NCI-H460 (cell line): ENCODE measurements at regions not wholly inside any gene's neighbourhood (a gene's known extent, or its start where the extent isn't known, plus 50 kb on each side); places are given as distances from the start of the nearest gene placed in this dataset.

Source experiments
- DNase-seq: peaks from one replicate; pipeline ENCODE4 v3.0.0-alpha.2; 2016; ENCODE audit warnings: low read depth; ENCODE audit errors: extremely low read depth

DNA sequence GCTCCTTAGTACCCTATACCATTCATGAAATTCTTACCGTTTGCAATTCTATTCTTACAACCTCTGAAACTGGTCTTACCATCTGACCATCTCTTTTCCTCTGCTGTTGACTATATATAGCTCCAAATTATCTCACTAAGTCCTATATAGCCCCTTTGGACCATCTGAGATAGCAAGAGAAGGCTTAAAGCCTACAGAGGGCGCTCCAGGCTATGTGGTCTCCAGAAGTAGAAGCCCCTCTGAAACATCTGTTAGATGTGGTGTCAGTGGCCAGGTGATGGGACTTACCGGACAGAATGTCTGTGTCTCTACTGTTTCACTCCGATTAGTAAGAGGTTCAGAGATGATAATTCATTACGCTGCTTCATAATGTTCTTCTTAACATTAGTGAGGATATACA lies 140.7 kb upstream of the BMP2 start:
- DNase-seq: no peak

DNA sequence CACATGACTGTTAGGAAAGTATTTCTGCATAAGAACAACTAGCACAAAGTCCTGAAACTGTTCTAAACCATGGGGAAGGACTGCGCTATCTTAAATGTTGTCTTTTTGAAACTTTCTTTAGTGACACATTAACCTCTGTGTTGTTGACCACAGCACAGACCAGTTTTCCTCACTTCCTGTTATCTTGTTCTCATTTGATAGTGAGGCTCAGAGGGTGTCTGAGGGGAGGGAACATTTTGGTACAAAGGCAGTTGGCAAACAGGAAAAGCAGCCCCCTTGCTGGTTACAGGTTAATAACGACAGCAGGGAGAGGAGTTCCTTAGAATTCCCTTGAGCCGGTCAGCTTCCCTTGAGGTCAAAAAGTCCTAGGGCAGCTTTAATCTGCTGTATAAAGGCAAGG lies 143.5 kb upstream of the BMP2 start:
- no peak for DNase-seq

DNA sequence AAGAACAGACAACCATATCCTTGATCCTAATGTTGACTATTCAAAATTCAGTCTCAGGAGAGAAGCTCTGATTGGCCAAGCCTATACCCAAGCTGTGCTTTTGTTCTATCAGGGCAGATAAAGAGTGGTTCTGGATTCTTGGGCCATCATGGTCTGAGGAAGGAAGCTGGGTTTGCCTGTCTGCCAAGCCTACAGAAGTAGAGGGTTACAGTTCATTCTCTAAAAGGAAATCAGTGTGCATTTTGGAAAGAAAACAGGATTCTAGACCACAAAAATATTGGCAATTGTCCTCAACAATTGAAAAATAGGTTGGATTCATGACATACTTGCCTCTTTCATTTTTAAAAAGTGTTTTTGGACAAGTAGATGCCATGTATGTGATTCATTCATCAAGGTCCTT lies 145.4 kb upstream of the BMP2 start:
- DNase-seq: no peak

DNA sequence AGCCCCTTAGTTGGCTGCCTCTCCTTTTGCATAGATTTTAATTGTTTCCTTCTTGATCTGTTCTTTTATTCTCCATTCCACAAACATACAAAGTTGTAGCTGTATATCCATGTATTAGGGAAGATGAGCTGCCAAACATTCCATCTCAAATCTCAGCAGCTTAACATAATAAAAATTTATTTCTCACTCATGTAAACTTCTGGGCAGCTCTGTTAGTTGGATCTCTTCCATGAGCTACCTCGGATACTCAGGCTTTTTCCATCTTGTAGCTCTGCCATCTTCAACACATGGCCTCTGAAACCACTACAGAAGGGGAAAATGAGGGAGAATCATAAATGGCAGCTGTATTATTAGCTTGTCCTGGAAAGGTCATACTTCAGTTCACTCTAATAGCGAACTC lies 149.4 kb upstream of the BMP2 start:
- no peak for DNase-seq

DNA sequence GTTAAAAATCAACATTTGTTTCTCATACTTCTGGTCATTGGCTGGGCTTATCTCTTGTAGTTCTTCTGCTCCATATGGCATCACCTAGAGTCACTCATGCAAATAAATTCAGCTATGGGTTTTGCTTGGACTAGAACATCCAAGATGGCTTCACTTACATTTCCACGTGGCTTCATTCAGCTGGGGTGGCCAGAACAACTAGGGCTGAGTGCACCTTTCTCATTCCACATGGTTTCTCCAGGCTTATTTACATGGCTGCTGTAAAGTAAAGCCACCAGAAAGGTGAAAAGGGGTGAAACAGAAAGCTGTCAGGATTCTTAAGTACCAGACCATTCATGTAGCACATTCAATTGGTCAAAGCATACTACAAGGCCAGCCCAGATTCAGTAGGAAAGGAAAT lies 151.1 kb upstream of the BMP2 start:
- DNase-seq: no peak

DNA sequence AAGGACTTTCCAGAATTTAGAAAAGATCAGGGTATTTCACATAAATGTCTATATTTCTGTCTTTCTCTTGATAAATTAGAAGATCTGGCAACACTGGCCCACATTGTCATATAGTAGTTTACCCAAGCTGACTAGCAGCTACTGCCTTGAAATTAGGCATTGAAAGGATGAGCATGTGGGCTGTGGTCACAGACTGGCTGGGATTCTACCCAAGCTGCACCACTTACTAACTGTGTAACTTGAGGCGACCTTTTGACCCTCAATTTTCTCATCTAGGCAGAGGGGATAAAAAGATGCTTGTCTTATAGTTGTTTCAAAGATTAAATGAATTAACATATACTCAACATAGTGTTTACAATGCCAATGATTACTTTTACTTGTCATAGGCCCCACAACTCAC lies 152.7 kb upstream of the BMP2 start:
- no peak for DNase-seq

DNA sequence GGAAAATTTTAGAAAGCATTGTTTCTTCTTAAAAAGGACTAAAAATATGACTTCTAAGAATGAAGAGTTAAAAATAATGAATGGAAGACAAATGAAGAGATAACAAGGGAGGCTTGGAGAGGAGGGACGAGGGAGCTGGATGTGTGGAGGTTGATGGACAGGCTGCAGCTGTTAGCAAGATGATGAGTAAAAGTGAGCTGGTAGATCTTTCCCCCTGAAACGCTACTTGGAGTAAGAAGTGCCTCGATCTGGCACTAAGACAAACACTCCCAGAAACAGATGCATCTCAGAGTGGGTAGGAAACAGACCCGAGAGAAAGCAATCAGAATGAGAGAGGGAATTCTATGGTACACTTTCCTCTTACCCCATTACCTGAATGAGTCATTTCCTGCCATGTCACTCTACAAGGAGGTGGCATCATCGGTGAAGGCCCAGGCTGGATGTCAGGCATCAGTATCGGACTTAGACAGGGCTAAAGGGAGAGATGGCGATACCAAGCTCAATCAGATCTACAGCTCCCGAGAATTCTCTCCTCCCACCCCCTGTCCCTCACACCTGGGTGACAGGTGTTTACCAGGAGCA lies 154.1 kb upstream of the BMP2 start:
- DNase-seq: no peak

DNA sequence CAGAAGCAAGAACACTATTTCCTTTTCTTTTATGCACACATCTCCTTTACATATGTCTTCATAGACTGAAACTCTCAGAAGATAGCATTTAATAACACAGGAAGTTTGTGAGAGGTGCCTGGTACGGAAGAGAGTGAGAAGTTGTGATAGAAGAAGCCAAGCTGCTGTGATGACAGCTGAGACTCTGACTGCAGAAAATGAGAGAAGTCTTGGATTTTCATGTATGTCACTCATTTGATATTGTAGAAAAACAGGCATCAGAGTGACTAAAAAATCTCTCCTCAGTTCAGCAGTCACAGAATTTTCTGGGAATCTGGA lies 154.9 kb upstream of the BMP2 start:
- DNase-seq: no peak

DNA sequence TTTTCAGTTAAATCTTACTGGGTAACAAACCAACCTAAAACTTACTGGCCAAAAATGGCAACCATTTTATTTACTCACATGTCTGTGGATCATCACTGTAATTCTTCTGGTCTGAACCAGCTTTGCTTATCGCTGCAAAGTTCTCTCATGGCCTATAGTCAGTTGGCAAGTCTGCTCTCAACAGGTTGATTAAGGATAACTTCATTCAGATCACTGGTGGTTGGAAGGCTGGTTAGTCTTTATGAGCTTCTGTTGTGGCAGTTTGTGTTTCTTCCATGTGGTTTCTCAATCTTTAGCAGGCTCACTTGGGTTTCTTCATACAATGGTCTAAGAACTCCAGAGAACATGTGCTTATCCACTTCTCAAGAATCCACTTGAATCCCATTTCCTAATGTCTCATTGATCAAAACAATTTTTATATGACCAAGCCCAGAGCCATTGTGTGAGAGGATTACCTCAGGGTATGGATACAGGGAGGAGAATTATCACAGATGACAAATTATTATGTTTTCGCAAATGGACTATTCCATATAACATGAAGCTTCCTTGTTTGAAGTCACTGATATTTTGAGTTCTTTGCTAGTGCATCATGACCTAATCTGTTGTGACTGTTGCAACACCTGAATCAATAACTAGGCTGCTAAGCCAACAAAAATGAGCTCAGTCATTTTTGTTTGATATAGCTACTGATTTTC lies 155.4 kb upstream of the BMP2 start:
- DNase-seq: no peak

DNA sequence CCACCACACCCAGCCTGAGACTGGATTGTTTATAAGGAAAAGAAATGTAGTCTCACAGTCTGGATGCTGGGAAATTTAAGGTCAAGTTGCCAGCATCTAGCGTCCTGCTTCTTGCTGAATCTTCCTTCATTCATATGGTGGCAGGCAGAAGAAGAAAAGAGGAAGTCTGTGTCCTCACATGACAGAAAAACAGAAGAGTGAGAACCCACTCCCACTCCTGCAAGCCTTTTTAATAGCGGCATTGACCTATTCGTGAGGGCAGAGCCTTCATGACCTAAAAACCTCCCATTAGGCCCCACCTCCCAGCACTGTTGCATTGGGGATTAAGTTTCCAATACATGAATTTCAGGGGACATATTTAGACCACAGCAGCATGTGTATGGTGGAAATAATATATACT lies 160.8 kb upstream of the BMP2 start:
- no peak for DNase-seq

DNA sequence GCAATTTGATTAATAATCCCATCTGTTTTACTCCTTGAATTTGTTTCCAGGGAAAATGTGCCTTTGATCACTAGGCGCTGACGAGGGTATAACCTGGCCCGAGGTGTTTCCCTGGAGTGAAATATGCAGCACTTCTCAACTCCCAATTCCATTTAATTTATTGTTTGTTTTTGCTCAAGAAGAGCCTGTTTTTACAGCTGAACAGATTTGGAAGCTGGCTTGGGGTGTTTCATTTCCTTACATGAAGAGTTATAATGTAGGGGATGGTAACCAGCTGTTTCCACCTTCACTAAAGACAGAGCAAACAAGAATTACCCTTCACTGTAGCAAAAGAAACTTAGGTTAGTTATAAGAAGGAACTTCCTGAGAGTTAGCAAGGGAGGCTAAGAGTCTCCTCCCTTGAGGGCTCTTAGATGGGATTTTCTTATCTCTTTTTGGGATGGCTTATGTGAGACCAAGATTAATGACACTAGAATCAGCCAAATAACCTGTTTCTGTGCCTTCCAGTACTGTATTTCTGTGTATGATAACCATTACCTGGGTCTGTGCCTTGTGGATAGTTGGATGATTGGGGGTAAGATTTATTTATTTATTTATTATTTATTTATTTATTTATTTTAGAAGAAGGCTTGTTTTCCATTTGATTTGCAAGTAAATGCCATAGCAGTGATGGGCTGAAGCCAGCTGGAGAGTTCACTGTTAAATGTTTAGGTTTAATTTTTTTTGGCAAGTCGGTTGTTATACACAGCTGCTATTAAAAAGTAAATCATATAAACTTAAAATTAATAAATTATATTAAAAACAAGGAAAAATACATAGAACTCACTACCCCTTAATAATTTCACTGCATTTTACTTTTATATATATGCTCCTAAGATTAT lies 162.2 kb upstream of the BMP2 start:
- DNase-seq: no peak

DNA sequence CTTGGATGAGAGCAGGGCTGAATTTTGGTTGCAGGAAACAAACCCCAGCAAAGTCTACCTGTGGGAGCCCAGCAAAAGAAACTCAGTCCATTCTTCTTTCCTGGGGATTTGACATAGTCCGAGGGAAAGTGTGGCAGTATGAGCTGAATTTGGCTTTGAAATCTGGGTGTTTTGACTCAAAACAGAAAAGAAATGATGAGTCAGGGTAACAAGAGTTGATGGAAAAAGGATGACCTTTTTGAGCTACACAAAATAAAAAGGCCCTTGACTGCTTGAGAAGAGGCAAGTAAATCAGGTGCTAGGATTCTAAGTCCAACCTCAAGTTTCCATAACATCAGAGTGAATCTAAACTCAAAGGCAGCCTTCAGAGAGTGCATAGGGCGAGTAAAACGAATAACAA lies 163.3 kb upstream of the BMP2 start:
- no peak for DNase-seq

DNA sequence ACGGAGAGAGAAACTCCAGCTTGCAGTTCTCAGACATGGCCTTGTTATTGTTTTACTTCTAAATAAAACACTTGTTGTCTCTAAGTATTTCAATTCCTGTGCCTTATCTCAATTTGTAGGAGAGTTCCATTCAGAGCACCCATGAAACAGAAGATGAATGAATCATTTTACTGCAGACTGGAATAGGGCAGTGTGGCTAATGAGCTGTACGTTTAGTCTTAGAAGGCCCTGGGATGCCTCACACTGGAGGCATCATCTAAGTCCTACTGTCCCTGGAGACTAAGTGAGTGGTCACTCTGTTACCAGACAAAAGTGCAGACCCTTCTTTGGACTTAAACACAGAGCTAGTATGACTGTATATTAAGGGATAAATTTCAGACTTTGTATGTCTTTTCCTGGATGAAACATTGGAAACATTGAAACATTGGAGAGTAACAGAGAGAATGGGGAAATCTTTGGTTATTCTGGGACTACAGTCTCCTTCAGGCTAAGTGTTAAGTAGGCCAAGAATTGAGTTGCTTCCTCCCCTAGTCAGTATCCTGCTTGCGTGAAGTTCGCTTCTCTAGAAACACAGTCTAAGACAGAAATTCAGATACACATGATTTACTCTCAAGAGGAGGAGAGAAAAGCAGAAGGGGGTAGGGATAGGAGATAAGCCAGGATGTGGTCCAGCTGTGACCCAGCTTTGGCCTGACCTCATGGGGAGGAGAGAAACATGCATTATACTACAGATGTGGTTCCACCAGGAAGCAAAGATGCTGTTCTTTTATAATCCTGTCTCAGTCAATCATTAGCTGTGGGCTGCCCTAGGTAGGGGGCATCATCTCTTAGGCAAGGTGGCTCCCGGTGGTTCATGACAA lies 167.4 kb upstream of the BMP2 start:
- DNase-seq: no peak

DNA sequence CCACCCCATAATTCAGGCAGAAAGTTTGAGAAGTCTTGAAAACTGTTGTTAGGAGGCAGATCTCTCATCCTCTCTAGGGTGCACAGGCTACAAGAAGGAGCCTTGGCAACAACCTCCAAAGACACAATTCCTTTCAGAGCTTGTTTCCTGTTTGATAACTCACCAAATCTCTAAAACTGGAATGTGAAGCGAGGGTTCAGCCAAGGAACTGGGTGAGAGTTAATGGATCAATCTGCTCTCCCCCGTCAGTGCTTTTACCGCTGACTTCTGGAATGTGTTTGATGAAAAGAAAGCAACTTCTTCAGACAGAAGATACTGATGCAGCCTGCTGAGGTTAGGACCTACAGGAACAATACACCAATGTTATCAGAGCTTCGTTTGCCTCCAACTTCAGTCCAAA lies 171.8 kb upstream of the BMP2 start:
- DNase-seq: no peak

DNA sequence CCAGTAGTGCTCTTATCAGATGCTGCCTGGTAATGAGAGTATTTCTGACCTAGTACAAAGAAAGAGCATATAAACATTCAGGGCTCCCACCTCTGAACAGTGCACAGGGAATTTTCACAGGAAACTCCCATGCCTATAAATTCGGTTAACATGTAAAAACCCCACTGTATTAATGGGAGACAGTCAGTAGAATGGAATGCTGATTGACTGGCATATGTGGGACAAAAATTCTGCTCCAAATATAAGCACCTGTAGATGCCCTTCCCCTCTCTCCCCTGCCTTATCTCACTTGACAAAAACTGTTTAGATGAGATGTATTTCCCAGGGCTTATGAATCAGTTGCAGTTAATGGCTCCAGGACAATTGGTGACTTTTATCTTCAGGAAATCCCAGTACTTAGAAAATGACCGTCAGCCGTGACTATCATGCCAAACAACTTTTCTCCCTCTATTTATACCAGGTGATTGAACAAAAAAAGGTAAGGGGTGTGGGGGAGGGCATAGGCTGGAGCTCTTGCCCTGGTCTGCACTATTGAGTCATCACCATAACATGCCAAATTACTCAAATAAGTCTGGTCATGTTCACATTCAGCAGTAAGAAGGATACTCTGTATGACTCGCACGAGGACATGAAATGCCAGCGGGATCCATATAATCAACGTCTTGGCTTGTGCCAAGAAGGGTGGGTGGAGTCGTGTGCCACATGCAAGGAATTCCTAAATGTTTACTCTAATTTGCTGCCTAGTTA lies 176.4 kb upstream of the BMP2 start:
- peak; percentile 33 for DNase-seq

DNA sequence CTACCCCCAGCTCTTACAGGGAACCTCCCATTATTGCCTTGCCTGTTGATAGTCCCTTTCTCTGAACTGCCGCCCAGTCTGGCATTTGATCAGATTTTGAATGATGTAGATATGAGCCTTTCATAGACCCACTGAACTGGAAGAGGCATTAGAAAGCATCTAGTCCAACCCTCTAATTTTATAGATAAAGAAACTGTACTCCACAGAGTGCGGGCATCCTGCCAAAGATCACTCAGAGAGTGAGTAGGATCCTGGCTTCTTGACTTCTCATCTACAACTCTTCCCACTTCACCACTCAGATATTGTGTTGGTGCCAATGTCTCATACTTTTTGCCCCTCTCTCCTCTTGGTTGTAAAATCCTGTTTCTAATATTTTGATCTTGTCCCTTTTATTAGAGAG lies 179.2 kb upstream of the BMP2 start:
- DNase-seq: no peak

DNA sequence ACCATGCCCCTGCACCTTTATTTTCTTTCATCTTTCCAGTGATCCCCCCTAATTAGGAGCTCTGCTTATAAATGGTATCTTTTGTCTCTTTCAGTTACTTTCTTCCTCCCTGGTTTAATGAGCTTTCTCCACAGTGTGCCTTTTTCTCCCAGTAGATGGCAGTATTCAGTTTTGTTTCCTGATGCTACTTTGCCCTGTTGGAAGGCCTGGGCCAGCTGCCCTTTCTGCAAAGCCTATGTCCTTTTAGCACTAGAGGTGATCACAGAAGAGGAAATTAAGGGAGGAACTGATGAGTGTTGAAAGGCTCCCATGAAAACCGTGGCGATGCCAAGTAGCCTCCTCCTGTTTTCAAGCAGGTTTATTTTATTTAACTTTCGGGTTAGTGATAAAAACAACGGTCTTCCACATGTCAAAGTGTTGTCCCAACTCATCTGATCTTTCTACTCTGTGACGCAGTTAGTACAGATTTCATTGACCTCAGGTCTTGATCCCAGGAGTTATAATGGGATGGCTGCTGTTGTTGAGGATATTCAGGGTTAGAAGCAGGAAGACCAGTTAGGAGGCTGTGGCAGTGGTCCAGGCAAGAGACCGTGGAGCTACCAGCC lies 184.2 kb upstream of the BMP2 start:
- DNase-seq: peak; percentile 57

DNA sequence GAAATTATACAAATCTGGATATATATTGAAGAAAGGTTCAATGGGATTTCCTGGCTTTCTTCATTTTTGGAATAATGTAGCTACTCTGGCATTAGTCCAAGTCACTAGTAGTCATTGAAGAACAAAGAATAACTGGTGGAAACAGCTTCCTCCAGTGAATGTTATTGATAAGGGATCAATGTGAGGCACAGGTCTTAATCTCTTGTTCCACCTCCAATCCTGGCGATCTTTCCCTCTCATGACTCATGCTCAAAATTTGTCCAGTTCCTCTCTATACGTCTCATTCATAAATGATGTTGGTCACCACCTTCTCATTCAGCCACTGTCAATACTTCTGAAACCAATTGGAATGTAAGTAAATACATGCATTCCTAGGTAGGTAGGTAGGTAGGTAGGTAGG lies 185.0 kb upstream of the BMP2 start:
- DNase-seq: no peak

DNA sequence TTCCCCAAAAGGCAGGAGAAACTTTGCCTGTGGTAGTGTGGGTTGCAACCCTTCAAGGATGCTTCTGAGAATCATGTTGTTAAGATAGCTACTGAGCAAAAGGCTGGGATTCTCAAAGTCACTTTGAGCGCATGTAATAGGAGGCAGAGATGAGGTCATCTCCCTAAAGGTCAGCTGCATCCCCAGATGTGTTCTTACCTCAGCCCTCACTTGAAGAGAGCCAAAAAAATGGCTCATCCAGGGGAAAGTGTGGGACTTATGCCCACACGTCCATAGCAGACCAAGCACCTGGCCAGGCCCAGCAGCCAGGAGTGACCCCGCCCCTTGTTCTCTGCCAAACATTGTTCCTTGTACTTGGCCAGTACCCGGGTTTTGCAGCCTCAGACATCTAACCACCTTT lies 187.0 kb upstream of the BMP2 start:
- DNase-seq: no peak

DNA sequence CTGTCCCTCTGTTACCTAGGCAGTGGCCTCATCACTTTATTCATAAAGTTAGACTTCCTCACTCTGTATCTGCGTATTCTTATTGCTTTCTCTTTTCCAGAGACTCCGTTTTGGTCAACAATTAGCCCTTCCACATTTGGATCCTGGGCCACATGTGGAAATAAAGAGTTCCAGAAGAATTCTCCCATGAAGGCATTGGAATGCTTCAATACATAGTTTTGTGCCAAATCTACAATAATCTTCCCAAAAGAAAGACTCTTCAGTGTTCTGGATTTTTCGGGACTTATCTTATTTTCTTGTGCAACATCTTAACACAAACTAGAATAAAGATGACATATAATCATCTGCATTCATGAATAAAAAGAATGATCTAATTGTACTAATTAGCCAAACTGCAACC lies 187.7 kb upstream of the BMP2 start:
- no peak for DNase-seq
